Ammon's horn (tissue), 1 donor: ENCODE measurements at regions not wholly inside any gene's neighbourhood (a gene's known extent, or its start where the extent isn't known, plus 50 kb on each side); places are given as distances from the start of the nearest gene placed in this dataset.

Source experiments
- DNase-seq: peaks from one replicate; pipeline ENCODE4 v3.0.0-alpha.2; 2016; ENCODE audit warnings: low spot score

- no peak for DNase-seq
These were observed 168.9 kb upstream of the NOVA1 start for GRCh38 chr14:26766726-26767125.

- DNase-seq = no peak
These were observed 176.2 kb upstream of the NOVA1 start for GRCh38 chr14:26773906-26774593.

- DNase-seq = no peak
These were observed 178.1 kb upstream of the NOVA1 start for GRCh38 chr14:26775765-26776563.

- DNase-seq = no peak
These were observed 193.4 kb upstream of the NOVA1 start for GRCh38 chr14:26791117-26791806.

- no peak for DNase-seq
These were observed 196.9 kb upstream of the NOVA1 start for GRCh38 chr14:26794731-26795130.

- no peak for DNase-seq
These were observed 210.6 kb upstream of the NOVA1 start for GRCh38 chr14:26808407-26808806.

GRCh38 chr14:26810631-26811030, 212.8 kb upstream of the NOVA1 start:
- DNase-seq = no peak

- no peak for DNase-seq
These were observed 214.0 kb upstream of the NOVA1 start for GRCh38 chr14:26811756-26812305.

- no peak for DNase-seq
These were observed 222.3 kb upstream of the NOVA1 start for GRCh38 chr14:26820138-26820537.

GRCh38 chr14:26820572-26820971, 222.7 kb upstream of the NOVA1 start:
- DNase-seq = no peak

GRCh38 chr14:26828741-26829140, 230.9 kb upstream of the NOVA1 start:
- DNase-seq = no peak

GRCh38 chr14:26833621-26834176, 235.9 kb upstream of the NOVA1 start:
- no peak for DNase-seq

- DNase-seq = no peak
These were observed 238.2 kb upstream of the NOVA1 start for GRCh38 chr14:26835979-26836570.

GRCh38 chr14:26839481-26839880, 241.6 kb upstream of the NOVA1 start:
- no peak for DNase-seq

GRCh38 chr14:26841326-26841725, 243.5 kb upstream of the NOVA1 start:
- DNase-seq = no peak

GRCh38 chr14:26841920-26842741, 244.3 kb upstream of the NOVA1 start:
- DNase-seq = peak; percentile 47

GRCh38 chr14:26845151-26845818, 247.5 kb upstream of the NOVA1 start:
- no peak for DNase-seq

GRCh38 chr14:26846388-26846787, 248.6 kb upstream of the NOVA1 start:
- no peak for DNase-seq

GRCh38 chr14:26849514-26849913, 251.7 kb upstream of the NOVA1 start:
- DNase-seq = no peak

GRCh38 chr14:26851793-26852192, 254.0 kb upstream of the NOVA1 start:
- no peak for DNase-seq
